Esophagus squamous epithelium (tissue), 4 donors: ENCODE measurements at regions not wholly inside any gene's neighbourhood (a gene's known extent, or its start where the extent isn't known, plus 50 kb on each side); places are given as distances from the start of the nearest gene placed in this dataset.

Experiments used
- POLR2A ChIP-seq, 4 donors: fragments of 450-650 bp; IDR thresholded peaks; one replicate each; pipeline ENCODE4 v1.6.1; 2017; ENCODE audit warnings: antibody characterized with exemption in 4 of 4, mild to moderate bottlenecking in 4 of 4, moderate library complexity in 3 of 4
- TF ChIP-seq, protein P1 (sequence below), 6 experiments: fragments of 450-650 bp in 4 of 6; fragments of 200-600 bp in 2 of 6; sonication (generic) in 2 of 6; IDR thresholded peaks; one replicate each; pipeline ENCODE4 v1.5.1; 2016 to 2019; ENCODE audit warnings: antibody characterized with exemption in 6 of 6, mild to moderate bottlenecking in 4 of 6, moderate library complexity in 4 of 6

DNA sequence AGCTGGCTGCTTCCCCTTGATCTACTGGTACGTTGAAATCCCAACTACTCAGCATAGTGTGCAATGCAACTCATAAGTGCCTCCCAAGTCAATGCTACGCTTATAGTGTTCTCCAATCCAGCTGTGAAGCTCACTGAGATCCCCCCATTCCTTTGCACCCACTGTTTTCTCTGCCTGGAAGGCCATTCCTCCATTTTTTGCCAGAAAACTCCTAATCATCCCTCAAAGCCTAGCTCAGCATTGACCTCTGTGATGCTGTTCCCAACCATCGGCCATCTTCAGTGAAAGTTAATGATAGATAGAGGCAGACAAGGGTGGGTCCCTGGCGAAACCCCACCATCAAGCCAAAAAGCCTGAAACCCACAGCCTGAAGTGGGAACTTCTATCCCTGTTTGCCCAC, 211.0 kb downstream of the ENC1 start:
- TF ChIP-seq, protein P1, sequence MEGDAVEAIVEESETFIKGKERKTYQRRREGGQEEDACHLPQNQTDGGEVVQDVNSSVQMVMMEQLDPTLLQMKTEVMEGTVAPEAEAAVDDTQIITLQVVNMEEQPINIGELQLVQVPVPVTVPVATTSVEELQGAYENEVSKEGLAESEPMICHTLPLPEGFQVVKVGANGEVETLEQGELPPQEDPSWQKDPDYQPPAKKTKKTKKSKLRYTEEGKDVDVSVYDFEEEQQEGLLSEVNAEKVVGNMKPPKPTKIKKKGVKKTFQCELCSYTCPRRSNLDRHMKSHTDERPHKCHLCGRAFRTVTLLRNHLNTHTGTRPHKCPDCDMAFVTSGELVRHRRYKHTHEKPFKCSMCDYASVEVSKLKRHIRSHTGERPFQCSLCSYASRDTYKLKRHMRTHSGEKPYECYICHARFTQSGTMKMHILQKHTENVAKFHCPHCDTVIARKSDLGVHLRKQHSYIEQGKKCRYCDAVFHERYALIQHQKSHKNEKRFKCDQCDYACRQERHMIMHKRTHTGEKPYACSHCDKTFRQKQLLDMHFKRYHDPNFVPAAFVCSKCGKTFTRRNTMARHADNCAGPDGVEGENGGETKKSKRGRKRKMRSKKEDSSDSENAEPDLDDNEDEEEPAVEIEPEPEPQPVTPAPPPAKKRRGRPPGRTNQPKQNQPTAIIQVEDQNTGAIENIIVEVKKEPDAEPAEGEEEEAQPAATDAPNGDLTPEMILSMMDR (IDR thresholded peaks at IDR 0.05) = no peak
- no peak for TF ChIP-seq POLR2A (IDR thresholded peaks at IDR 0.05)
